ENCODE measurements at regions not wholly inside any gene's neighbourhood (a gene's known extent, or its start where the extent isn't known, plus 50 kb on each side); places are given as distances from the start of the nearest gene placed in this dataset.

- Mint-ChIP-seq H3K36me3 (no peaks in the 10 kb centered on the region), H3K4me3 (no peak overlapping the region), H3K9me3 (peaks cover 5% of the 10 kb centered on the region), H3K27ac (no peak overlapping the region), H3K27me3 (peaks cover 27% of the 10 kb centered on the region), H3K4me1 (ENCODE audit: unreplicated experiment) (no peaks in the 10 kb centered on the region)
- TF ChIP-seq, protein P1, sequence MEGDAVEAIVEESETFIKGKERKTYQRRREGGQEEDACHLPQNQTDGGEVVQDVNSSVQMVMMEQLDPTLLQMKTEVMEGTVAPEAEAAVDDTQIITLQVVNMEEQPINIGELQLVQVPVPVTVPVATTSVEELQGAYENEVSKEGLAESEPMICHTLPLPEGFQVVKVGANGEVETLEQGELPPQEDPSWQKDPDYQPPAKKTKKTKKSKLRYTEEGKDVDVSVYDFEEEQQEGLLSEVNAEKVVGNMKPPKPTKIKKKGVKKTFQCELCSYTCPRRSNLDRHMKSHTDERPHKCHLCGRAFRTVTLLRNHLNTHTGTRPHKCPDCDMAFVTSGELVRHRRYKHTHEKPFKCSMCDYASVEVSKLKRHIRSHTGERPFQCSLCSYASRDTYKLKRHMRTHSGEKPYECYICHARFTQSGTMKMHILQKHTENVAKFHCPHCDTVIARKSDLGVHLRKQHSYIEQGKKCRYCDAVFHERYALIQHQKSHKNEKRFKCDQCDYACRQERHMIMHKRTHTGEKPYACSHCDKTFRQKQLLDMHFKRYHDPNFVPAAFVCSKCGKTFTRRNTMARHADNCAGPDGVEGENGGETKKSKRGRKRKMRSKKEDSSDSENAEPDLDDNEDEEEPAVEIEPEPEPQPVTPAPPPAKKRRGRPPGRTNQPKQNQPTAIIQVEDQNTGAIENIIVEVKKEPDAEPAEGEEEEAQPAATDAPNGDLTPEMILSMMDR (conservative IDR thresholded peaks at IDR 0.05), result no peak
- no peak for DNase-seq (ENCODE audit: extremely low spot score, unreplicated experiment)
Measured at GRCh38 chr1:218219460-218219859, 65.6 kb upstream of the RRP15 start.

DNA sequence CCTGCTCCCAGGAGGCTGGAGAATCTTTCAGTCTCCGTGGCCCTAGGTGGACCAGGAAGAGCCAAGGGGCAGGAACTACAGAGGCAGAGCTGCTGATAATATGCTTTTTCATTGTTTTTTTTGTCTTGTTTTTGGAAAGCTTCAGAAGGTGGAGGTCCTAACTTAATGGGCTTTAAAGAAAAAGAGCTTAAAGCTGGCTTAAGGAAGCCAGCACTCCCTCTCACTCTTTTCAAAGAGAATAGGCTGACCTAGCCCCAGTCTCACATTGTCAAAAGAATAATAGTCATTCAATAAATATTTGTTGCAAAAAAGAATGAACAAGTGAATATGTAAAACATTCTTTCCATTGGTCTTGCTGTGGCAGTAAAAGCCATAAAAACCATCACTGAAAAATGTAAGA lies 61.0 kb upstream of the RRP15 start:
- Mint-ChIP-seq H3K36me3 (no peaks in the 10 kb centered on the region), H3K27ac (no peak overlapping the region), H3K9me3 (peaks cover 2% of the 10 kb centered on the region), H3K4me3 (no peak overlapping the region), H3K4me1 (ENCODE audit: unreplicated experiment) (no peaks in the 10 kb centered on the region), H3K27me3 (peaks cover 5% of the 10 kb centered on the region)
- TF ChIP-seq, protein P1 (conservative IDR thresholded peaks at IDR 0.05), result no peak
- DNase-seq (ENCODE audit: extremely low spot score, unreplicated experiment), result no peak

- Mint-ChIP-seq H3K36me3 (no peaks in the 10 kb centered on the region), H3K4me1 (ENCODE audit: unreplicated experiment) (no peaks in the 10 kb centered on the region), H3K9me3 (peaks cover 3% of the 10 kb centered on the region), H3K27me3 (peaks cover 9% of the 10 kb centered on the region), H3K27ac (no peak overlapping the region), H3K4me3 (no peak overlapping the region)
- no peak for DNase-seq (ENCODE audit: extremely low spot score, unreplicated experiment)
- TF ChIP-seq, protein P1 (conservative IDR thresholded peaks at IDR 0.05), result no peak
Measured at GRCh38 chr1:218226005-218226404, 59.1 kb upstream of the RRP15 start.
